NCI-H510A (cell line): ENCODE measurements at regions not wholly inside any gene's neighbourhood (a gene's known extent, or its start where the extent isn't known, plus 50 kb on each side); places are given as distances from the start of the nearest gene placed in this dataset.
A peak's percentile ranks its signal among the peaks of the same experiment; 100 is the strongest.
"Not testable (repeated sequence)": the region's sequence is repeated elsewhere in the genome, so short reads cannot be mapped to it uniquely, and the experiment has no call there.

ENCODE experiments used
- DNase-seq: peaks from one replicate; lab custom pipeline; 2025; lab: John Stamatoyannopoulos, UW

DNA sequence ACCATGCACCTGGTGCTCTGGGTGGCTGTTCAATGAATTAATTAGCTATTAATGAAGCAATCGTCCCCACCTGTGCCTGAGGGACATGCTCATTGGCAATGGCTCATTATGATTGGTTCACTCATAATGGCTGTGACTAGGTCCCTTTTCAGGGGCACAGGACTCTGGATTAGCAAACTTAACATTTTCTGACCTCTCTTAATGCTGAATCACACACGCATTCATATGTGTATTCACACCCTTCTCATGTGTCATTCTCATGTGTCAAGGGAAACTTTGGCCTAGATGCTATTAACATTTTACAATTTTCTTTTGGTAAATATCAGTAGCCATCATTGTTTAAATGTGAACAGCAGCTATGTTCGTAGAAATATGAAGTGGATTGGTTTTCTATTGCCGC is 98.9 kb upstream of the PMAIP1 start:
- DNase-seq, result no peak

DNA sequence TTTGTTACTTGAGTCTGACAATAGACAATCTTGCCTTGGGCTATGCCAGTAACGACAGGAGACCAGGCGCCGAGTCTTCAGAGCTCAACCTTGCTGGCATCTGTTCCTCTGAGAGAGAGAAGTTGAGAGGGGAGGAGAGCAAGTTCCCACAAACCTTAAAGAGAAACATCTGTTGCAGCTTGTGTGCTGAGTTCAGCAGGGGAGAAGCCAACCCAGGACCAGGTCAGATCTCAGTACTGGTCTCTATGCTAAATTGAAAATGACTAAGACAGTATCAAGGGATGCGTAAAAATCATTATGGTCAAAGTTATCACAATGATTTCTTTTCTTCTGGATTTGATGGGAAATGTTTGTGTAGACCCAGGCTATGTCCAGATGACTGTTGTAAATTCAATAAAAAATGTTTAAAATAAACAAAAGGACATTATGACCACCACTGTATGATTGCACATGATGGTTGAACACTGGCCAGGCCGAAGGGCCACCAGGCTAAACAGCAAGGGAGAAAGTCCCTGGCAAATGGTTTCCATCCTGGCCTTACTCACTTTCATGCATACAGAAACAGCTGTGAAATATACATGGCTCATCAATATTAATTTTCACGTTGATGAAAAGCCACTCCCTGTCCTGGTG is 100.3 kb upstream of the PMAIP1 start:
- no peak for DNase-seq

DNA sequence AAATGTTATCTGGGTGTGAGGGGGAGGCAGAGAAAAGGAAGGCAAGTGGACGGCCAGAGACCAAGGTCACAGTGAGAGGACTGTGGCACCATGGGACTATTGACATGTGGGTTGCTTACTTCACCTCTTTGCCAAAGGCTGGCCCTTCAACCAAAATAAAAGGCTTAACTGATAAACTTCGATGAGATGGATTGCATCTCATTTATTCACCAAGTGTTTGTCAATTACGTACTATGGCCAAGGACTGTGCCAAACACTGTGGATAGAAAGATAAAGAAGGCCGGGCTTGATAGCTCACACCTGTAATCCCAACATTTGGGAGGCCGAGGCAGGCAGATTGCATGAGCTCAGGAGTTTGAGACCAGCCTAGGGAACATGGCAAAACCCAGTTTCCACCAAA is 98.7 kb upstream of the CCBE1 start:
- DNase-seq, result no peak

DNA sequence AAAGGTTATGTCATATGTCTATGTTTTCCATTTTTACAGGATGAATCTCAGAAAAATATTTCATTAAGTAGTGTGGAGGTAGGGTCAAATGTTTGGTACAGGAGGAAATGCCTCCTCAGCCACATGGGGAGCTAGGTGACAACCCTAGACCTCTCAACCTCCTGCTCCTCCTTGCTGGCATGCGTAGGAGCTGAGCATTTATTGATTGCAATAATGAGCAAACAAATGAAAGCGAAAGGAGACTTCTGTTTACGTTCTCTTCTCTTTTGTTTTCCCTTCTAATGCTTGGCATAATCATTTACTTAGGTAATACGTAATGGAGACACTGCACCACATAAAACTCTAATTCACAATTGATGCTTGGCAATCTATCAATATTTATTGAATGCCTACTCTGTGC is 95.1 kb upstream of the CCBE1 start:
- no peak for DNase-seq

DNA sequence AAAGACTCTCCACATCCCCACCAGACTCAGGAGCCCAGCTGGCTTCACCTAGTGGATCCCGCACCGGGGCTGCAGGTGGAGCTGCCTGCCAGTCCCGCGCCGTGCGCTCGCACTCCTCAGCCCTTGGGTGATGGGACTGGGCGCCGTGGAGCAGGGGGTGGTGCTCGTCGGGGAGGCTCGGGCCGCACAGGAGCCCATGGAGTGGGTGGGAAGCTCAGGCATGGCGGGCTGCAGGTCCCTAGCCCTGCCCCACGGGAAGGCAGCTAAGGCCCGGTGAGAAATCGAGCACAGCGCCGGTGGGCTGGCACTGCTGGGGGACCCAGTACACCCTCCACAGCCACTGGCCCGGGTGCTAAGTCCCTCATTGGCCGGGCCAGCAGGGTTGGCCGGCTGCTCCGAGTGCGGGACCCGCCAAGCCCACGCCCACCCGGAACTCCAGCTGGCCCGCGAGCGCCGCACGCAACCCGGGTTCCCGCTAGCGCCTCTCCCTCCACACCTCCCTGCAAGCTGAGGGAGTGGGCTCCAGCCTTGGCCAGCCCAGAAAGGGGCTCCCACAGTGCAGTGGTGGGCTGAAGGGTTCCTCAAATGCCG is 93.2 kb upstream of the CCBE1 start:
- DNase-seq, result not testable (repeated sequence)

DNA sequence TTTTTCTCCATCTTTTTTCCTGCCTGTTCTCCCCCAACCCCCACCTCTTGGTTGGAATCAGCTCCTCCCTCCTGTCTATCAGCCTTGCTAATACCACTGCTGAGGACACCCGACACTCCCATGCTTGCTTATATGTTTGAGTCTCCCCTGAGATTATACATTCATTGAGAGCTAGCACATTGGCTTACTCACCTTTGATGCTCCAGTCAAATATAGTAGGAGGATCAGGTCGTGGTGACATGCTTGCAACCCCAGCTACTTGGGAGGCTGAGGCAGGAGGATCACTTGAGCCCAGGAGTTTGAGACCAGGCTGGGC is 91.5 kb upstream of the CCBE1 start:
- DNase-seq, result no peak

DNA sequence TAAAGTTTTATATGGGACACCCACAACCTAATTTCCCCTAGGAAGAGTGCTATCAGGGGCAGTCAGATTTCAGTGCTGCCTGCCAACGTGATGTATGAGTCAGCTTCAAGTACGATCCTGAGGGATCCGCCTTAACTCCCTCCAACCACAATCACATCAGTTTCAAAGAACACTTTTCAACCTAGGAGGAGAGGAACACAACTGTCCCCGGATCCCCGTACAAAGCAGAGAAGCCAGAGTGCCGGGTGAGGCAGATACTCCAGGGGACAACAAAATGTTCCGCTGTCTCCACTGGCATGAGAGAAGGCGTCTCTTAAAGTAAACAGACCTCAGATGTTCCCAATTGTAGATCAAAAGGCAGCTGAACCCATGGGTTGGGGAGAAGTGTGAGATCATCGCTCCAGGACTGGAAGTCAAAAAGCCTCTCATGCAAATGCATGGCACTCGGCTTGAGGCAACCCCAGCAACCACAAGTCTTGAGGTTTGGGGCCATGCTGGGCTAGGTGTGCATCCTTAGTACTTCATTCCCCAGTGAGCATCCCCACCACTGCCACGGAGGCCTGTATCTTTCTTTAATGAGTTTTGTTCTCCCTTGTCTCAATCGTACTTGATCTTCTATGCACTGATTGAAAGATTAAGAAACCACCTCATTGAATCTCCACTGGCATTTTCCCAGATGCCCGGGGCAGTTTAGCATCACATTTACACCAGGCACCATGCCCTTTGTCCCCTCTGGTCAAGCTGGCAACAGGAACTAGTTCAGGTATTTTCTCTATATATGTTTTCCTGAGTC is 91.0 kb upstream of the CCBE1 start:
- no peak for DNase-seq

DNA sequence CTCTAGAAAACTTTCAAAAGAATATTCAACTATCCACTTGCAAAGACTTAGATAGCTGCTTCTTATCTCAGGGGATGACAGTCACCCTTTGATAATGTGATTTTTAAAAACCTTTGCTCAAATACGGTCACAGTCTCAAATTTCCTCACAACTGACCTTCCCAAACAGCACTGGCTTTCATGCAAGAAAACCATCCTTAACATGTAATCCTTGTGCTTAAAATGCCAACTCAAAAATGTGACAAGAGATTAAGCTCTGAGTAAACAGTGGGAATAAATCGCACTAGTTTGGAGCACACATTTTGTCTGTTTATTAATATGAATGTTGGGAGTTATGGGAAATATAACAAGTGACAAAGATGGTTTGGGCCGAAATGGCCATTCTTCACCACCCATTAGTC is 87.5 kb upstream of the CCBE1 start:
- DNase-seq, result no peak

DNA sequence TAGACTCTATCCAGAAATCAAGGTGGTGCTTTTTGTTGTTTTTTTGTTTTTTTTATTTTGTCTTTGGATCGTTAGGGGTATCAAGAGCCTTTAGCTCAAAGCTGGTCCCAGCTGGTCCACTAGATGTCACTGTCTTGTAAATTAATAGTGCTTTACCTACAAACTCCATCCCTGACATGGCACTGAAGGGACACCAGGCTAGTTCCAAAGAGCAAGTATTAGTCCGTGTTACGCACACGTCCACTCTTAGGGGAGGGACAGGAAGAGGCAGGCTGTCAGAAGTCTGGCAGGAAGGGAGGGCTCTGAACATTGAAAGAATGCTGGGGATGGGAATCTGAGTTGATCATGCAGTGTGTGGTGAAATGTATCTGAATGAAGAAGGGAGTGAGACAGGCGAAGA is 85.9 kb upstream of the CCBE1 start:
- DNase-seq, result peak; percentile 17

DNA sequence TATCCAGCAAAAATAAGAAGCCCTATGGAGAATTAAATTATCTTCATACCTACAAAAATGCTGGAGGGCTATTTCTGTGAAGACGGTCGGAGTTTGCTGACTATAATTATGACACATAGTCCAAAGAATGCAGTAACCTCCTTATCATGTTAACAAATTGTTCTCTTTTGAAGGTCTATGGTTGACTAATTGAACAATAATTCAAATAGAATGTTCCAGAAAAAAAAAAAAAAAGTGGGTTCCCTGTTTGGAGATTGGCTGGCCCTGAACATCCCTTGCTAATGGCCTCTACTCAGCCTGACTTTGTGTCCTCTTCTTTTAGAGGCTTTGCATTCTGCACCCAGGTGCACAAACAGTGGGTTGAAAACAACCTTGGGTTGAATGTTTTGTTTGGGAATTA is 82.8 kb upstream of the CCBE1 start:
- DNase-seq, result no peak

DNA sequence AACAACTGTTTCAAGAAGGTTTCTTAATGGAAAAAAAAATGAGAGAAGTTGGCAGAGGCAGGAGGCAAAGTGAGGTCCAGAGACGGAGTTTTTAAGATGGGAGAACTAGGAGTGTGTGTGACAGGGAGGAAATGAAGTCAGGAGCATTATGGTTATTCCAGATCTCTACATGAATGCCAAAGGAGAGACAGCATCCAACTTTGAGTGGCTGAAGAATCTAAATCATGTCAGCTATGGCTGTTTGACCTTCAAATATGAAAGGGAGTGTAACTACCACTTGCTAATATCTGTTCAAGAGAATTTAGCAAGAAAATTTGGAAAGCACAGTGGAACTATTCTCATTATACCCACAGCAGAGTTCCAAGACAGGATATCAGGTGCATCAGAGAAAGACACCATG is 81.2 kb upstream of the CCBE1 start:
- no peak for DNase-seq

DNA sequence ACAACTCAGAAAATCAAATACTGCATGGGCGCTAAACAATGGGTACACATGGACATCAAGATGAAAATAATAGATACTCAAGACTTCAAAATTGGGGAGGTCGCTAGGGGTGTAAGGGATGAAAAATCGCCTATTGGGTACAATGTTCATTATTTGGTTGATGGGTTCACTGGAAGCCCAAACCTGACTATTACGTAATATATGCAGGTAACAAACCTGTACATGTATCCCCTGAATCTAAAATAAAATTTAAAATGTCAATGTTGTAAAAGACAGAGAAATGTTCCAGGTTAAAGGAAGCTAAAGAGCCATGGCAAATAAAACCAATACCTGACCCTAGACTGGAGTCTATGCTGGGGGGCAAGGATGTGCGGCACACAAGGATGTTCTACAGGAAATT is 80.4 kb upstream of the CCBE1 start:
- DNase-seq, result no peak

DNA sequence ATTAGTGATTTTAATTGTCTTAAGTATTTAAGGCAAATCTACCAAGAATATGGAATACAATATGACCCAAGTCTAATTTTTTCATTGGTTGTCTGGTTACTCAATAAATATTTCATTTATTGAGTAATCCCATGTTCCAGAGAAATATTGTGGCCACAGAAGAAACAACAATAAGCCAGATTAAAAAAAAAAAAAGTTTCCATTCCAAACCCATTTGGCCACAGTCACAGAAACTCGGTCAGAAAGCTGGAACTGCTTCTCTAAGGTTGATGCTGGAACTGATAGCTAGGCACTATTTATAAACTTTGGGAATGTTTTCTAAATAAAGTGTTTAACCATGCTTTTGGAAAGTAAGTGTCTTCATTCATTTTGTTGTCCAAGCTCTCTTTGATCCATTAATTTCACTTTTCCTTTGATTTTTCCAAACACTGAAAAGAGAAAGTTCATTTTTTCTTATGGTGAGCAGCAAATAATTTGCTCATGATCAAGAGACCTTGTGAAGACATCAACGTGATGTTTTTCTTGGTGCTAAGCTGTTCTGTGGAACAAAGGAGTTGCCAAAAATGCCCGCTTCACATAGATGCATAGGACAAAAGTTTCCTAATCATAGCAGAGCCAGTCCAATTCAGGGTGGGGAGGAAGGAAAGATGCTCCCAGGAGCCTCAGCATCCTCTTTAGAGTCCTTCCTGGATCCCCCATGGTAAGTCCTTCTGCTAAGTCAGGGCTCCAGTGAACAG is 72.1 kb upstream of the CCBE1 start:
- DNase-seq, result no peak

DNA sequence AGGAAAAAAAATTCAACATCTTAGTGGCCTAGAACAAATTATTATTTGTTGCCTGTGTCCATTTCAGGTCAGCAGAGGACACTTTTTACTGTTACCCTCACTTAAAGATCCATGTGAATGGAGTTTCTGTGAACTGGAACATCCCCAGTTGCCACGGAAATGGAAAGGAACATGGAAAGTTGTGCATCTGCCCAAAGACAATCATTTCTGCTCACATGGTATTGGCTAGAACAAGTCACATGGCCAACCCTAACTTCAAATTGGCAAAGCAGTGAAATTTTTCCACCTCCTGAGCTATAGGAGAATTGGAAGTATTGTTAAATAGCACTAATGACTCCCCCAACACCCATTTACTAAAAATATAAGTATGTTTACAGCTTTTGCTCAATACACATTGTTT is 71.2 kb upstream of the CCBE1 start:
- no peak for DNase-seq

DNA sequence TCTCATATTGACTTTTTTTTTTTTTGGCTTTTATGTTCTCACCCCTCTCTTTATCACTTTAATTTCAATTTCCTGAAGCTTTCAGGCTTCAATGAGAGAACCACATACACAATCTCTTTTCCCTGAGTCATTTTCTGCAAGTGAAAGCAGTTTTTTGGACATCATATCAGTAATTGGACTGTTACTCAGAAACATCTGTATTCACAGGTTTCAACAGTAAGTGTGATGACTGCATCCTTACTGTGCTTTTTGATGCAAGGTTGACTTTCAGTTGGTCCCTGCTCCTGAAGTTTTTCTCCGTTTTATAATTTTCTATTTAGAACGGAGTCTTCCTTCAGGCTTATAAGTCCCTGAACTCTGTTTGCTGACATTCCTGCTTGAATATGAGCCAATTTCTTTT is 70.5 kb upstream of the CCBE1 start:
- DNase-seq, result no peak

DNA sequence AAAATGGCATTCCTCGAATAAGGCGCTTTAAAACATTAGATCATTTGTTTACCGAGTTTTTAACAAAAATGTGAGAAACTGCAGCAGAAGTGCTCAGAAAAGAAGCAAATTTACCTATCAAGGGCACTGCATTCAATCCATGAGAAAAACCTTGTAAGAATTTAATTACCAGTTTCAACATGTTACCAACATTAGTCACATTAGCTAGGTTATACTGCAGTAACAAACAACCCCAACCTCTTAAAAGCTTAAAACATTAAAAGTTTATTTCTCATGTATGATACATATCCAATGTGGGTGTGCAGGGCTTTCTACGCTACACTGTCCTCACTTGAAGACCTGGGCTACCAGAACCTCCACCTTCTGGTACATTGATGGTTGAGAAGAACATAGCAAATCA is 68.1 kb upstream of the CCBE1 start:
- DNase-seq, result no peak

DNA sequence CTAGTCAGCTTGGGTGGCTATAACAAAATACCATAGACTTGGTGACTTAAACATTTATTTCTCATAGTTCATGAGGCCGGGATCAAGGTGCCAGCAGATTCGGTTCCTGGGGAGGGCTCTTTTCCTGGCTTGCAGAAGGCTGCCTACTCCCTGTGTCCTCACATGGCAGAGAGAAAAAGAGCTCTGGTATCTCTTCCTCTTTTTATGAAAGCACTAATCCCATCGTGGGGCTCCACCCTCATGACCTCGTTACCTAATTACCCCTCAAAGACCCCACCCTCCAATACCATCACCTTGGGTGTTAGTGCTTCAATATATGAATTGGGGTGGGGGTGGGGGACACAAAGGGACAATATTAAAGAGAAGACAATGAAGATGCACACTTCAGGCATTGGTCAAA is 67.1 kb upstream of the CCBE1 start:
- no peak for DNase-seq

DNA sequence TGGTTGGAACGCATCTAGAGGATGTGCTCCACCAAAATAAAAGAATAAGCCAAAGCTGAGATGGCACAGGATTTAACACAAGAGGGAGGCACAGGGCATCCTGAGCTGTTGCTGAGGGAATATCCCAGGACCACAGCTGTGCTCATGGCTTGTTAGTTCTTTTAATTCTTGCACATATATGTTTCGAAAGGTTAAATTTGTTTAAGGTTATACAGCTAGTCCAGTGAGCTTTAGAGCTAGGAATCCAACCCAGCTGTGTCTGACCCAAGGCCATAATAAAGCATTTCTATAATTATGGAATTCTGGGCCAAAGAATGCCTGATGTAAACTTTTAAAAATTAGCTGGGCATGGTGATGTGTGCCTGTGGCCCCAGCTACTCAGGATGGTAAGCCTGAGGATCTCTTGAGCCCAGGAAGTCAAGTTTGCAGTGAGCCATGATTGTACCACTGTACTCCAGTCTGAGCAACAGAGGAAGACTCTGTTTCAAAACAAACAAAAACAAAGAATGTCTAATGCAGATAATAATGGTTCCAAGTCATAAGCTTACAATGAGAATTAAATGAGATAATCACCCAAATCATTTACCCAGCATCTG is 66.4 kb upstream of the CCBE1 start:
- DNase-seq, result no peak

DNA sequence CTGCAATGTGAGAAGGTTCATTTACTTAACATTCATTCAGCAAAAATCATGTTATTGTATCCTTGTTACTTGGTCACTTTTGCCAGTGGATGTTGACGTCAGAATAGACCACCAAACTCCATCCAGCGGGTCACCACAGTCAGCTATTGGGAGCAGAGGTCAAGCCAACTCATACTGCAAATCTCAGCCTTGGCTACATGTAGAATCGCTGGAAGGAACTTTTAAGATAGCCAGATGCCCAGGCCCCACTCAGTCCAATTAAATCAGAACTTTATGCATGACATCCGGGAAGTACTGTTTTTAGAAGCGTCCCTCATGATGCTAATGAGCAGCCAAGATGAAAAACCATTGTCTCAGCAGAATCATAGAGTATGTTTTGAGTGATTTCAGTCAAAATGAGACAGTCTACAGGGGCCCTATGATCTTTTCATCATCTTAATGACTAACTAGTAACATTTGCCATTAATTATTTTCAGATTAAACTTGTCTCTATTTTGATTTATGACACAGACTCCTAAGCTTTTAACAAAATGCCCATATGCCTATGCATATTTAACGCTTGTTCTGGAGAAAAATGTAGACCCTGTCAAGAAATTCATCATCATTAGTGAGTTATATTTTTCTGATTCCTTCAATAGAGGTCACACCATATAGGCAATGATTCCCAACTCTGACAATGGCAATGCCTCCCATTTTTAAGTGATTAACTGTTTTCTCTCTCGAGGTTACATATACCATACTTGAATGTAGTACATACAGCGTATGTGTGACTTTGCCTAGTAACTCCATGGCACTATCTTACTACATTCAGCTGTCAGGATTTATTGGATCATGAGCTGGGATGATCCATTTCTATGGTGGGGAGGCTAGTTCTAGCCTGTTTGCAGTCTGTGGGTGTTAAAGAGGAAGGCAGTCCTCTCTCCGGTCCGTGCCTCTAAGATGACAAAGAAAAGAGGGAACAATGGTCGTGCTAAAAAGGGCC is 63.7 kb upstream of the CCBE1 start:
- DNase-seq, result no peak

DNA sequence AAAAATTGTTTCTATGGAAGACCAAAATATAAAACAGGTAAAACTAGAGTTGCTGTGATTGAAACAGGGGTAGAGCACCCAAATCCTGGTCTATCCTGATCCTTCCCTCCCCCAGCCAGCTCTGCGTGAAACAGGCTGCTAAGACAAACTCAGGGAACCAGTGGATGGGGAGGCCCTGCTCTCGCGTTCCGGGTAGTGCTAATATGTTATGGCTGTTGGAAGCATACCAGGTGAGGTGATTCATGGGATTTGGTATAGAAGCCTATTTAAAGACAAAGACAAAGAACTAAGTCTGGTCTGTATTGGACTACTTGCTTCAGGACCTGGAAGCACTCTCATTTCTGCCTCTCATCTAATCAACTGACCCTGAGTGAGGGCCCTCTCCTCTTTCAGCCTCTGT is 63.0 kb upstream of the CCBE1 start:
- no peak for DNase-seq

DNA sequence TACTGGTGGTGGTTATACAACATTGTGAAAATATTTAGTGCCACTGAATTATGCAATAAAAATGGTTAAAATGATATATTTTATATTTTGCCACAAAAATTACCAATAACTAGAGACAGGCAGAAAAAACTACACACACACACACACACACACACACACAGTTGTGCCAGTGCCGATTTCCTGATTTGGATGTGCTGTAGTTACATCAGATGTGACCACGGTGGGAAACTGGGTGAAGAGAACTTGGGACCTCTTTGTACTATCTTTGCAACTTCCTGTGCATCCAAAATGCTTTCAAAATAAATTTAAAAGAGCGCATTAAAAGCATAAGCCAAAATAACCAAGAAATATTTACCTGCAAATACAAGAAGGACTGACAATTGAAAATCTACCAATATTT is 61.6 kb upstream of the CCBE1 start:
- no peak for DNase-seq

DNA sequence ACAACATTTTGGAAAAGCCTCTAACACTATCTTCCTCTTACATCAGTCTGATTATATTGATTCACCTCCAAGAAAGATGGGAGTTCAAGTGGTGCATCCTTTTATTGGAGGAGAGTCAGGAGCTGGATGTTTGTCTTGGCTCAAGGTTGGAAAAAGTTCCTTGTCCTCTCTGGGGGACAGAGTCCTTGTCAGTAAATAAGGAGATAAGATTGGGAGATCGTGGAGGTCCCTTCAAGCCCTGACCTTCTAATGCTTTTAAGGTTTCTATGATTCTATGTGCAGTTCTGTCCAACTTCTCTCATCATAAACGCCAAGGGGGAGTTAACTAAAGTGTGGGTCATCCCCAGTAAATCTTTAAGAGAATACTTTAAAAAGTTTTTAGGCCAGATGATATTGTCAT is 60.9 kb upstream of the CCBE1 start:
- no peak for DNase-seq
